ENCODE measurements at regions not wholly inside any gene's neighbourhood (a gene's known extent, or its start where the extent isn't known, plus 50 kb on each side); places are given as distances from the start of the nearest gene placed in this dataset.
"Not testable (repeated sequence)": the region's sequence is repeated elsewhere in the genome, so short reads cannot be mapped to it uniquely, and the experiment has no call there.

DNA sequence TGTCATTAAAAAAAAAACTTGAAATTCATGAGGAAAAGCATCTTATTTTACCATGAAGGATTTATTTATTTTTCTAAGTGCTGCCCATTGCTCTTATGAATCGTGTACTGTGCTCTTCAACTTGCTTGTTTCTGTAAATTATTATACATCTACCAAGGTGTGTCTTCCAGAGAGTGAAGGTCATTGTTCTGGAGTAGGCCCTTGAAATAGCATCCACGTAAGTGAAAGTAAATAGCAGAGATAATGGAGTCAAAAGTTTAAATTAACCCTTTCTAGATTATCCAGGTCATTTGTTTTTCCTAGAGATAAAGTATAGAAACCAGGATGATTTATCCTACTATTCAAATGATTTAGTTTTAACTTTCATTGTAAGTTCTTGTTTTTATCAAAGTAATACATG lies 473.1 kb downstream of the DIRAS2 start:
- no peaks in the 10 kb centered on the region for H3K79me2 ChIP-seq (ENCODE audit: insufficient read depth, low read length)
- no peaks in the 10 kb centered on the region for H3K9me2 ChIP-seq (replicated peaks; ENCODE audit: insufficient read depth, low read length)
- H3K27ac ChIP-seq (ENCODE audit: low read depth, low read length) = no peak overlapping the region
- H4K20me1 ChIP-seq (ENCODE audit: low read depth, low read length) = no peaks in the 10 kb centered on the region
- H3K9ac ChIP-seq (ENCODE audit: low read length) = no peak overlapping the region
- TF ChIP-seq, protein P1, sequence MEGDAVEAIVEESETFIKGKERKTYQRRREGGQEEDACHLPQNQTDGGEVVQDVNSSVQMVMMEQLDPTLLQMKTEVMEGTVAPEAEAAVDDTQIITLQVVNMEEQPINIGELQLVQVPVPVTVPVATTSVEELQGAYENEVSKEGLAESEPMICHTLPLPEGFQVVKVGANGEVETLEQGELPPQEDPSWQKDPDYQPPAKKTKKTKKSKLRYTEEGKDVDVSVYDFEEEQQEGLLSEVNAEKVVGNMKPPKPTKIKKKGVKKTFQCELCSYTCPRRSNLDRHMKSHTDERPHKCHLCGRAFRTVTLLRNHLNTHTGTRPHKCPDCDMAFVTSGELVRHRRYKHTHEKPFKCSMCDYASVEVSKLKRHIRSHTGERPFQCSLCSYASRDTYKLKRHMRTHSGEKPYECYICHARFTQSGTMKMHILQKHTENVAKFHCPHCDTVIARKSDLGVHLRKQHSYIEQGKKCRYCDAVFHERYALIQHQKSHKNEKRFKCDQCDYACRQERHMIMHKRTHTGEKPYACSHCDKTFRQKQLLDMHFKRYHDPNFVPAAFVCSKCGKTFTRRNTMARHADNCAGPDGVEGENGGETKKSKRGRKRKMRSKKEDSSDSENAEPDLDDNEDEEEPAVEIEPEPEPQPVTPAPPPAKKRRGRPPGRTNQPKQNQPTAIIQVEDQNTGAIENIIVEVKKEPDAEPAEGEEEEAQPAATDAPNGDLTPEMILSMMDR (IDR thresholded peaks at IDR 0.05; ENCODE audit: insufficient read depth, low read length, poor library complexity, severe bottlenecking) = no peak
- TF ChIP-seq EZH2phosphoT487 (conservative IDR thresholded peaks at IDR 0.05; ENCODE audit: low read length) = no peak
- no peaks in the 10 kb centered on the region for H3K9me3 ChIP-seq (ENCODE audit: insufficient read depth, low read length)
- H2AFZ ChIP-seq (ENCODE audit: low read depth, low read length, severe bottlenecking) = no peak overlapping the region
- H3K4me3 ChIP-seq (ENCODE audit: insufficient read depth, low read length, poor library complexity, severe bottlenecking) = no peak overlapping the region
- no peaks in the 10 kb centered on the region for H3K27me3 ChIP-seq (ENCODE audit: low read length)
- H3K36me3 ChIP-seq (ENCODE audit: low read length) = no peaks in the 10 kb centered on the region
- no peak overlapping the region for H3K4me2 ChIP-seq (ENCODE audit: low read depth, low read length, poor library complexity, severe bottlenecking)
- no peaks in the 10 kb centered on the region for H3F3A ChIP-seq (ENCODE audit: insufficient read depth)

DNA sequence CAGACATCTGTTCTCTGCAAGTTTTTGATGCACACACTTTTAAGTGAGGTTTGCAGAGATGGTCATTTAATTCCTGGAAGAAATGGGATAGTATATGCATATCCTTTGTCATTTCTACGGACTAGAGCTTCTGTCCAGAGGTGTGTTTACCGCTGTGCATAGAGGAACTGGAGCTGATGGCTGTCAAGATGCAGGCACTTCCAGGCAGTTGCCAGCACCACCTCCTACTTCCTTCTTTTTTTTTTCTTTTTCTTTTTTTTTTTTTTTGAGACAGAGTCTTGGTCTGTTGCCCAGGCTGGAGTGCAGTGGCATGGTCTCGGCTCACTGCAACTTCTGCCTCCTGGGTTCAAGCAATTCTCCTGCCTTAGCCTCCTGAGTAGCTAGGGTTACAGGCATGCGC lies 468.7 kb downstream of the DIRAS2 start:
- not testable (repeated sequence) for H3K9ac ChIP-seq (ENCODE audit: low read length); H4K20me1 ChIP-seq (ENCODE audit: low read depth, low read length); H3K79me2 ChIP-seq (ENCODE audit: insufficient read depth, low read length); H3K9me3 ChIP-seq (ENCODE audit: insufficient read depth, low read length); H3K9me2 ChIP-seq (replicated peaks; ENCODE audit: insufficient read depth, low read length); H2AFZ ChIP-seq (ENCODE audit: low read depth, low read length, severe bottlenecking); H3F3A ChIP-seq (ENCODE audit: insufficient read depth); H3K4me2 ChIP-seq (ENCODE audit: low read depth, low read length, poor library complexity, severe bottlenecking); H3K27ac ChIP-seq (ENCODE audit: low read depth, low read length); H3K4me3 ChIP-seq (ENCODE audit: insufficient read depth, low read length, poor library complexity, severe bottlenecking); H3K27me3 ChIP-seq (ENCODE audit: low read length); H3K36me3 ChIP-seq (ENCODE audit: low read length)

DNA sequence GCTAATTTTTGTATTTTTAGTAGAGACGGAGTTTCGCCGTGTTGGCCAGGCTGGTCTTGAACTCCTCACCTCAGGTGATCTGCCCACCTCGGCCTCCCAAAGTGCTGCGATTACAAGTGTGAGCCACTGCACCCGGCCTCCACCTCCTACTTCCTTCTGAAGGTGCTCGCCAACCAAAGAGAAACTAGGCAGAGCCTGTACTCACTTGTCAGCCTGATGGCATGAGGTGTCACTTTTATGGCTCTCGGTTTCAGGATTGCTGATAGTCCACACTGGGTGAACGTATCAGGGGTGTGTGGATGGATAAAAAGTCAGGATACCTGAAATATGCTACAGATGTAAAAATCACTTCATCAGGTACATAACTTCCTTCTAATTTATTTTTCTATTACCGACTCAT lies 468.3 kb downstream of the DIRAS2 start:
- not testable (repeated sequence) for H3K27ac ChIP-seq (ENCODE audit: low read depth, low read length); H3K27me3 ChIP-seq (ENCODE audit: low read length); H3K36me3 ChIP-seq (ENCODE audit: low read length); H4K20me1 ChIP-seq (ENCODE audit: low read depth, low read length); H3K9me3 ChIP-seq (ENCODE audit: insufficient read depth, low read length); H3K4me3 ChIP-seq (ENCODE audit: insufficient read depth, low read length, poor library complexity, severe bottlenecking); H3K9ac ChIP-seq (ENCODE audit: low read length); H3K79me2 ChIP-seq (ENCODE audit: insufficient read depth, low read length); H3K9me2 ChIP-seq (replicated peaks; ENCODE audit: insufficient read depth, low read length); H3K4me2 ChIP-seq (ENCODE audit: low read depth, low read length, poor library complexity, severe bottlenecking); H3F3A ChIP-seq (ENCODE audit: insufficient read depth); H2AFZ ChIP-seq (ENCODE audit: low read depth, low read length, severe bottlenecking)

DNA sequence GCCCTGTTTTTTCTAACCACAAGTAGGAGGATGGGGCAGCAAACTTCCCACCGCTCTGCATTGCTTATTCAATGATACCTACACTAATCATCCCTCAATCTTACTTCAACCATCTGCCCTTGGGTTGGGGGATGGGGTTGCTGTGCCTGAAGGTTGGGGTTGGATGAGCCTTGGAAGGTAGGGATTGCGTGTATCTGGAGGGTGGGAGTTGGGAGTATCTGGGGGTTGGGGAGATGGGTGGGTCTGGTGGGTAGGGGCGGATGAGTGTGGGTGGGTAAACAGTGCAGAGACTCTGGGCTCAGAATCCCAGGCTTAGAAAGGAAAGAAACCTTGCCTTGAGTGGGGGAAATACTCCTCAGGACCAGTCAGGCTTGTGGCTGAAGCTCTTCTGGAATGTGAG lies 467.4 kb downstream of the DIRAS2 start:
- no peak overlapping the region for H3K4me3 ChIP-seq (ENCODE audit: insufficient read depth, low read length, poor library complexity, severe bottlenecking)
- H3K9me2 ChIP-seq (replicated peaks; ENCODE audit: insufficient read depth, low read length) = no peaks in the 10 kb centered on the region
- no peaks in the 10 kb centered on the region for H3K79me2 ChIP-seq (ENCODE audit: insufficient read depth, low read length)
- H3K9ac ChIP-seq (ENCODE audit: low read length) = no peak overlapping the region
- no peak overlapping the region for H2AFZ ChIP-seq (ENCODE audit: low read depth, low read length, severe bottlenecking)
- TF ChIP-seq, protein P1 (IDR thresholded peaks at IDR 0.05; ENCODE audit: insufficient read depth, low read length, poor library complexity, severe bottlenecking) = no peak
- no peaks in the 10 kb centered on the region for H3K36me3 ChIP-seq (ENCODE audit: low read length)
- H3K27me3 ChIP-seq (ENCODE audit: low read length) = no peaks in the 10 kb centered on the region
- H4K20me1 ChIP-seq (ENCODE audit: low read depth, low read length) = no peaks in the 10 kb centered on the region
- H3K9me3 ChIP-seq (ENCODE audit: insufficient read depth, low read length) = no peaks in the 10 kb centered on the region
- no peak overlapping the region for H3K4me2 ChIP-seq (ENCODE audit: low read depth, low read length, poor library complexity, severe bottlenecking)
- no peak overlapping the region for H3K27ac ChIP-seq (ENCODE audit: low read depth, low read length)
- no peaks in the 10 kb centered on the region for H3F3A ChIP-seq (ENCODE audit: insufficient read depth)

All from SU-DHL-6 (cell line).